Lower leg skin (tissue), 4 donors: ENCODE measurements at regions not wholly inside any gene's neighbourhood (a gene's known extent, or its start where the extent isn't known, plus 50 kb on each side); places are given as distances from the start of the nearest gene placed in this dataset.

ENCODE experiments used
- DNase-seq, 2 donors: peaks; one replicate each; pipeline ENCODE4 v3.0.0-alpha.2; 2019; ENCODE audit warnings: low spot score in 2 of 2
- H3K4me3 ChIP-seq: fragments of 200-600 bp; sonication (generic); 2 replicates; pipeline ENCODE4 v1.5.1; 2017; ENCODE audit warnings: mild to moderate bottlenecking, low read depth; ENCODE audit not compliant: poor library complexity, severe bottlenecking
- POLR2A ChIP-seq, 2 donors: fragments of 450-650 bp; IDR thresholded peaks; one replicate each; pipeline ENCODE4 v1.6.1; 2016 to 2017; ENCODE audit warnings: antibody characterized with exemption in 2 of 2, mild to moderate bottlenecking in 1 of 2, moderate library complexity in 1 of 2
- whole genome bisulfite sequencing, 2 donors: methylation state at CpG; one replicate each; pipeline ENCODE4 v1.1.5; 2018; 5-methylcytosine and 5-hydroxymethylcytosine counted together
- intact Hi-C: fragments of 100-400 bp; cut with DNase I; formaldehyde crosslinking; loops from one replicate; pipeline ENCODE4 v1.15.0; 2023; ENCODE audit warnings: low total_unique reads
- TF ChIP-seq, protein P1 (sequence below), 3 donors: fragments of 450-650 bp; IDR thresholded peaks; one replicate each; pipeline ENCODE4 v1.5.1; 2016; ENCODE audit warnings: antibody characterized with exemption in 3 of 3, mild to moderate bottlenecking in 3 of 3, moderate library complexity in 2 of 3

DNA sequence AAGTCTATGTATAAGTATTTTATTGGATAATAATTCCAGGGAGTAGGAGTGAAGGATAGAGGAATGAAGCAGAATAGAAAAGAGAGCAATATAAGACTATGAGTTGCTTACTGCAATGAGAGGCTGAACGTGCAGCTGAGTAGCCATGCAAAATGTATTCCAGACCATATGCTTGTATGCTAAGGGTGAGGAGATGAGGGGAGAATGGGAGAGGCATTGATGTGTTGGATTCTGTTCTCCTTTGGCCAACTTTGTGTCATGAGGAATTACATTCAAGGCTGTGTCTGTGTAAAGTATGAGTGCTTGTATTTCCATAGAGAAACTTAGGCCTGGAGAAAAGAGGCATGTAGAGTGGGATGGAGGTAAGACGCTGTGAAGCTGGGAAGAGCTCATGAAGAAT lies 301.8 kb downstream of the ARL6IP6 start:
- TF ChIP-seq POLR2A (IDR thresholded peaks at IDR 0.05), result no peak
- TF ChIP-seq, protein P1, sequence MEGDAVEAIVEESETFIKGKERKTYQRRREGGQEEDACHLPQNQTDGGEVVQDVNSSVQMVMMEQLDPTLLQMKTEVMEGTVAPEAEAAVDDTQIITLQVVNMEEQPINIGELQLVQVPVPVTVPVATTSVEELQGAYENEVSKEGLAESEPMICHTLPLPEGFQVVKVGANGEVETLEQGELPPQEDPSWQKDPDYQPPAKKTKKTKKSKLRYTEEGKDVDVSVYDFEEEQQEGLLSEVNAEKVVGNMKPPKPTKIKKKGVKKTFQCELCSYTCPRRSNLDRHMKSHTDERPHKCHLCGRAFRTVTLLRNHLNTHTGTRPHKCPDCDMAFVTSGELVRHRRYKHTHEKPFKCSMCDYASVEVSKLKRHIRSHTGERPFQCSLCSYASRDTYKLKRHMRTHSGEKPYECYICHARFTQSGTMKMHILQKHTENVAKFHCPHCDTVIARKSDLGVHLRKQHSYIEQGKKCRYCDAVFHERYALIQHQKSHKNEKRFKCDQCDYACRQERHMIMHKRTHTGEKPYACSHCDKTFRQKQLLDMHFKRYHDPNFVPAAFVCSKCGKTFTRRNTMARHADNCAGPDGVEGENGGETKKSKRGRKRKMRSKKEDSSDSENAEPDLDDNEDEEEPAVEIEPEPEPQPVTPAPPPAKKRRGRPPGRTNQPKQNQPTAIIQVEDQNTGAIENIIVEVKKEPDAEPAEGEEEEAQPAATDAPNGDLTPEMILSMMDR (IDR thresholded peaks at IDR 0.05), result no peak
- WGBS, 2 donors, result 78 to 82% methylated on average over 2 of the region's 2 CpGs
- intact Hi-C loops, result no loop called here

DNA sequence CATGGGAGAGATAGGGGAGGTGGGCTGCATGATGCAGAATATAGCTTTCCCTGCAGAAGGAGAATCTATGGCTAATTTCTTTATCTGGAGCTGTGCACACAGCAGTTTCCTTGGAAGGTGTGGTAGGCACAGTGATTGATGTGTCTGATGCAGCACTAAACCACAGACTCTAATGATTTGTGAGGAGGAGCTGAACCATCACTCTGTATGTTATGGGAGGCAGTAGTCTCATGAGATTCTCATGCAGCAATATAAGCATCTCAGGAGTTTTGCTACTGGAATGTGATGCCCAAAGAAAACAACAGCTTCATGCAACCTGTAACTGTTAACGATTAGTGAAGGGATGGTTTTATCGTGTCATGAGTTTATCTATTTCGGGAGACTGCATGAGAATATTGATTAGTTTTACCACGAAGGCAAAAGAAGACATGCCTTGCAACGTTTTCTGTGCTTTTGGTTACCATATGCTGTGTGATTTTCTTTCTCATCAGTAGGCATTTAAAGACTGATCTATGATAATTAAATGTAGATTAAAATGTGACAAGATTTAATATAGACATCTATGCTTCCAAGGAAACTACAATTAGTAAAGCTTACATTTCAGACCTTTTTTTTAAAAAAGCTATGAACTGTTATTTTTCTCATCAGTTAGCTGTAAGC lies 286.8 kb downstream of the ARL6IP6 start:
- intact Hi-C loops, result no loop called here
- no peak overlapping the region for H3K4me3 ChIP-seq
- 70 to 75% methylated on average over 5 of the region's 5 CpGs for WGBS, 2 donors
- TF ChIP-seq, protein P1 (IDR thresholded peaks at IDR 0.05), result no peak
- no peak for TF ChIP-seq POLR2A (IDR thresholded peaks at IDR 0.05)
- DNase-seq, result no peak

More for the DNA sequence above, 301.8 kb downstream of the ARL6IP6 start:
- no peak for DNase-seq
- H3K4me3 ChIP-seq, result no peak overlapping the region

DNA sequence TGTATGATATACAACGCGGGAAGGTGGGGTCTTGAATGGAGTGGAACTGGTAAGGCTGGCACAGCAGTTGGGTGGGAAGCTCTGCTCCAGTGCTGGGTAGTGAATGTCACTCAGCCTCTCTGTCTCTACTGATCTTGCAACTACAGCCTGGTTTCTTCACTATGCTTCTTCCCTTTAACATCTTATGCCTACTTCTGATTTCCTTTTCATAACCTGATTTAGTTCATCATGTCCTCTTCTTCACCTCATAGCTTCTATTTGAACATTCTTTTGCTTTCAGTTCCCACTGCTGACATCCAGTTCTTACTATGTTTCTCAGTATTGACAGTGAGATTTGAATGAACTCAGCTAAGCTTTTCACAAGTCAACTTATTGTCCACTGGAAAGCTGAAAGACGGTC lies 286.2 kb downstream of the ARL6IP6 start:
- TF ChIP-seq POLR2A (IDR thresholded peaks at IDR 0.05), result no peak
- TF ChIP-seq, protein P1 (IDR thresholded peaks at IDR 0.05), result no peak
- H3K4me3 ChIP-seq, result no peak overlapping the region
- 86 to 88% methylated on average over 3 of the region's 3 CpGs for WGBS, 2 donors
- intact Hi-C loops, result no loop called here
- no peak for DNase-seq

DNA sequence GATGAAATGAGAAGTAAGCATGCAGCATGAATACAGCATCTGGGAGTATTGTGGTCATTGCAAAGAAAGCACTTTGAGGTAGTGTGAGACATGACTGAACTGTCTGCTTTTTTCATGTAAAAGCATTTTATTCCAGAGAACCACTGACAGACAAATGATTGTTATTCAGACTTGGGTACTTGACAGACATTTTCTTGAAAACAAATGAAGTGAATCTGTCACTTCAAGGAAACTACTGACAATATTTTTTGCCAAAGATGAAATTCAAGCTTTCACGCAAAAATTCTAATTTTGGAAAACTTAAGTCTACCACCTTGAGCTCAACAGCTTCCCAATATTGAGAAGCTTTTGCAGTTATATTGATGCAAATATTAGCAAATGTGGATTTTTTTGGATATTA lies 255.7 kb downstream of the ARL6IP6 start:
- WGBS, 2 donors, result 0 to 47% methylated on average over 1 of the region's 1 CpG
- no peak for TF ChIP-seq POLR2A (IDR thresholded peaks at IDR 0.05)
- TF ChIP-seq, protein P1 (IDR thresholded peaks at IDR 0.05), result no peak
- intact Hi-C loops, result no loop called here
- DNase-seq, result no peak
- no peak overlapping the region for H3K4me3 ChIP-seq

DNA sequence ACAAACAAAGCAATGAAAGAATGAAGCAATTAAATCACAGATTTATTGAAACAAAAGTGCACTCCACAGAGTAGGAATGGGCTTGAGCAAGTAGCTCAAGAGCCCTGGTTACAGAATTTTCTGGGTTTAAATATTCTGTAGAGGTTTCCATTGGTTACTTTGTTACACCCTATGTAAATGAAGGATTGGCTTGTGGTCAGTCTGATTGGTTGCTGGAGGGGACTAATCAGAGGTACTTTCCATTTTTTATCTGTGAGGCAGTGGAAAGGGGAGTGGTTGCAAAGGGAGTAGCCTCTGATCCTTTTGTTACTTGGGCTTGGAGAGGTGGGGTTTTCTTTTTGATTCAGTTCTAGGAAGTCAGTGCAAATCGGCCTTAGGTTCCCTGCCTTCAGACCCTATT lies 253.3 kb downstream of the ARL6IP6 start:
- TF ChIP-seq POLR2A (IDR thresholded peaks at IDR 0.05), result no peak
- WGBS, 2 donors, result 72 to 85% methylated on average over 1 of the region's 1 CpG
- H3K4me3 ChIP-seq, result no peak overlapping the region
- intact Hi-C loops, result no loop called here
- no peak for DNase-seq

DNA sequence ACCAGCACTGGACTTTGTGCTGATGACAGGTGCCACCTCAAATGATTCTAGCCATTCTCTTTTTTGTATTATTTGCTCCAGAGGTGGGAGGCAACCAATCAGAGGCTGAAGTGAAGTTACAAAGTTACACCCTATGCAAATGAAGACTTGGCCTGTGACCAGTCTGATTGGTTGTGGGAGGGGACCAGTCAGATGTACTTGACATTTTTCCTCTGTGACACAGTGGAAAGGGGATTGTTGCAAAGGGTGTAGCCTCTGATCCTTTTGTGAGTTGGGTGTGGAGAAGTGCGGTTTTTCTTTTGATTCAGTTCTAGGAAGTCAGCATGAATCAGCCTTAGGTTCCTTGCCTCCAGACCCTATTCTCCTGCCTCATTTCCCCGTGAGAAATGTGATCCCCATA lies 244.0 kb downstream of the ARL6IP6 start:
- no peak for DNase-seq
- TF ChIP-seq, protein P1 (IDR thresholded peaks at IDR 0.05), result no peak
- TF ChIP-seq POLR2A (IDR thresholded peaks at IDR 0.05), result no peak
- intact Hi-C loops, result no loop called here
- H3K4me3 ChIP-seq, result no peak overlapping the region
- WGBS, 2 donors, result 42 to 50% methylated on average over 2 of the region's 2 CpGs
